ENCODE measurements at regions not wholly inside any gene's neighbourhood (a gene's known extent, or its start where the extent isn't known, plus 50 kb on each side); places are given as distances from the start of the nearest gene placed in this dataset.
"Not testable (repeated sequence)": the region's sequence is repeated elsewhere in the genome, so short reads cannot be mapped to it uniquely, and the experiment has no call there.

DNA sequence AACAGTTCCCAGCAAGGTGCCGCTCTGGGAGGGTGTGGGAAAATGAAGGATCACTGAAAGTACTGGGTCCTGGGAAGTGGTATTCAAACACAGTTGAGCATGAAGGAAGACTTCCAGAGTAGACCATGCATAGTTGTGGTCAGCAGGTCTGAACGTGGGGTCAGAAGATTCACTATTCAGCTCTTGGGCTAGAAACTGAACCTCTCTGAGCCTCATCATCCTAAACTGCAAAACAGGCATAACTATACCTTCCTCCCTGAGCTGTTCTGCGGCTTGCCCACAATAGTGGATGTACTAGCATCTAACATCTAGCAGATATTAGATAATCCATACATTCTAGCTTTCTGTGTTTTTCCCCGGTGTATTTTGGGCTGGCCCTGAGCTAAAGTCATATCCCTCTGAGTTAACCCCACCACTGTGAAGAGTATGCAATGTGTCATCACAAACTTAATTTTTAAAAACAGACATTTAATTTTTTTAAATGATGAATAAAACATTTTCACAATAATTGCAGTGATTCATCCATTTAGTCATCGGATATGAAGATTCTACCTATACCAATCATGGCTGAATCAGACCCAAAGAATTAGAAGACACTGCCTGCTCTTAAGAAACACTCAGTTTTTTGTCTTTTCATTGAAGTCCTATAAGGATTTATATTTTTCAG is 179.1 kb downstream of the BLID start:
- DNase-seq = no peak

DNA sequence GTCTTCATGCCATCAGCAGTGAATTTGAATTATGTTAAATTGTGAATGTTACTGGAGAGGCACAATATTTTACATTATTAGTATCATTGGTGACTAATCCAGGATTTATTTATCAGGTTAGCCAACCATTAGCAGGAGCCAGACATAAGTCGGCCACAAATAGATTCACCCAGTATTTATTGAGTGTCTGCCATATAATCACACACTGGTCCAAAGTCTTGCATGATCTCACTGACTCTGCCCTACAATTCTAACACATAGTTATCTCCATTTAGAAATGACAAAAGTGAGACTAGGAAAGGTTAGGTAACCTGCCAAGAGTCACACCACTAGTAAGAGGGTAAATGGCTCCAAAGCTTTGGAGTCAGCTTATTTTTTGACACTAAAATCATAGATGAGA is 179.6 kb downstream of the BLID start:
- no peak for DNase-seq

DNA sequence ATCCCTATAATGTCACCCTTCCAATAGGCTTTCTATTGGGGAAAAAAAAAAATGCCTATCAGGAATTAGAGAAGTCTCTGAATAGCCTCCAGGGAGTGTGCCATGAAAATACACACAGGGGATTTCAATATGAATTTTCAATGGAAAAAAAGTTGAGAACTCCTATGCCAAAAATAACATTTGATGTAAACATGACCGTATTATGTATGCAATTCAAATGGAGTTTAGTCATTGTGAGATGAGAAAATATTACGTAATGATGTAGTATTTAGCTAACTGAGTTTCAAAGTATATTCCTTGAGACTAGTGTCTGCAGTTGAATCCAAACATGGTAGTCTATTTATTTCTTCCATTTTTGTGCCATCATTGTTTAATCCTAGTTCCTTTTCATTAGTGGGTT is 182.3 kb downstream of the BLID start:
- no peak for DNase-seq

DNA sequence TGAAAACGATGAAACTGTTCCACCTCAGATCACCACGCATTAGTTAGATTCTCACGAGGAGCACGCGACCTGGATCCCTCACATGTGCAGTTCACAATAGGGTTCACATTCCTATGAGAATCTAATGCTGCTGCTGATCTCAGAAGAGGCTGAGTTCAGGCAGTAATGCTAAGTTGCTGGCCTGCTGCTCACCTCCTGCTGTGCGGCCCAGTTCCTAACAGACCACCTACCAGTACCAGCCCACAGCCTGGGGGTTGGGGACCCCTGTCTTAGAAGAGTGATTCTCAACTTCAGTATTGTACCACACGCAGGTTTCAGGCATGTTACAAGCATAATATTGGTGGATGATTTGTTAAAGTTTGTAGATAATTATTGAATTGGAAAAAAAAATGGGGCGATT is 182.7 kb downstream of the BLID start:
- DNase-seq = no peak

DNA sequence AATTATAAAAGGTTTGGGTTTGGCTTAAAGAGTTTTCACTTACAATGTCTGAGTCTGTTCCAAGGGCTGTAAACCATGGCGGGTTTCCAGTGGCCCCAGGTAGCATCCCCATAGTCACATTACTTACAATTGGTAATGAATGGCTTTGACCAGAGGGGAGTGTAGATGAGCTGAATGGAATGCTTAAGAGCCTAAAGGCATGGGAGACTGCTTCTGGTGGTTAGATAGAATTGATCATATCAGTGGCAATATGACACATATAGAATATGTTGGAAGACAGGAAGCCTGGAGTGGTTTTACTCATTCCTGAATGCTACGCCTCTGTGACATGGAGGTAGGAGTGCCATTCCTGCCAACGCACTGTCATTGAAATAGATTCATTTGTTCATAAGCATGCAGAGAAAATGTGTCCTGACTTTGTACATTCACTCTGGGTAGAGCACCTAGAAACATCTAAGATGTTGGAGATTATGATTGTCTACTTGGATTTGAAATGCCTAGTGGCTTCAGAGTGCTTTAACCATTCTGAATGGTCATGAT is 183.3 kb downstream of the BLID start:
- no peak for DNase-seq

DNA sequence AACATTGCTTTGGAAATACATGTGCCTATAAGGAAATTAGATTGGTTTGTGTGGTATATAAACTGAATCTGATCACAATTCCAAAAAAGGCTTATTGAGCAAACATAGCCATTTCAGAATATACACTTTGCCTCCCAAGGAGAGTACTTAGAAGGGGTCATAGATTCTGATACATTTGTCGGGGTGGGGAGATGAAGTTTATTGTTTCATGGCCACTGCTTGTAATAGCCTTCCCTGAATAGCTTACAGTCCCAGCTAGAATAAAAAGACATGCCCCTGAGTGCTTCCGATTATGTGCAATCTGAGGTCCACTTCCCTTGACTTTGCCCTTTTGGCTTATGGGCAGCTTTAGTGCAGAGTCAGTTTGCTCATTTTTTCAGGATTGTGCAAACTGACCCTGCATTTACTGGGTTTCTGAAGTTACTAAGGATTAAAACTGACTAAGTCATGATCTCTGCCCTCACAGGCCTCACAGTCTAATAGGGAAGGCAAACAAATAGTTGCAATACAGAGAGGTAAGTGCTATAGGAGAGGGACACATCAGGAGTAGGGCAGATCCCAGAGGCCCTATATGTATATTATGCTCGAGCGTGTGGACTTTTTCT is 184.2 kb downstream of the BLID start:
- no peak for DNase-seq

DNA sequence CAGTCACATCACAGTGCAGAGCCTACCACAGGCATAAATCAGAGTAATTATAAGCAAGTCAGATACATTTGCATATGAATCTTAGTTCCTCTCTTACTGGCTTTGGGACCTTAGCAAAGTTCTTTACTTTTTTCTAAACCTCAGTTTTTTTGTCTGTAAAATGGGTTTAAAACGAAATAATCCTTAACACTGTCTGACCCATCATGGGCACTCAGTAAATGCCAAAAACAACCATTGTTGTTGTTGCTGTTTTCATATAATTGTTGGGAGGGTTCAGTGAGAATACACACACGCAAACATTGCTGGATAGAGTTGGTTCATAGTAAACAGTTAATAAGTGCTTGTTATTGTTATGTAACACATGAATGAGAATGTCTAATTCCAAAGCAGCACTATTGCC is 184.9 kb downstream of the BLID start:
- DNase-seq = no peak

DNA sequence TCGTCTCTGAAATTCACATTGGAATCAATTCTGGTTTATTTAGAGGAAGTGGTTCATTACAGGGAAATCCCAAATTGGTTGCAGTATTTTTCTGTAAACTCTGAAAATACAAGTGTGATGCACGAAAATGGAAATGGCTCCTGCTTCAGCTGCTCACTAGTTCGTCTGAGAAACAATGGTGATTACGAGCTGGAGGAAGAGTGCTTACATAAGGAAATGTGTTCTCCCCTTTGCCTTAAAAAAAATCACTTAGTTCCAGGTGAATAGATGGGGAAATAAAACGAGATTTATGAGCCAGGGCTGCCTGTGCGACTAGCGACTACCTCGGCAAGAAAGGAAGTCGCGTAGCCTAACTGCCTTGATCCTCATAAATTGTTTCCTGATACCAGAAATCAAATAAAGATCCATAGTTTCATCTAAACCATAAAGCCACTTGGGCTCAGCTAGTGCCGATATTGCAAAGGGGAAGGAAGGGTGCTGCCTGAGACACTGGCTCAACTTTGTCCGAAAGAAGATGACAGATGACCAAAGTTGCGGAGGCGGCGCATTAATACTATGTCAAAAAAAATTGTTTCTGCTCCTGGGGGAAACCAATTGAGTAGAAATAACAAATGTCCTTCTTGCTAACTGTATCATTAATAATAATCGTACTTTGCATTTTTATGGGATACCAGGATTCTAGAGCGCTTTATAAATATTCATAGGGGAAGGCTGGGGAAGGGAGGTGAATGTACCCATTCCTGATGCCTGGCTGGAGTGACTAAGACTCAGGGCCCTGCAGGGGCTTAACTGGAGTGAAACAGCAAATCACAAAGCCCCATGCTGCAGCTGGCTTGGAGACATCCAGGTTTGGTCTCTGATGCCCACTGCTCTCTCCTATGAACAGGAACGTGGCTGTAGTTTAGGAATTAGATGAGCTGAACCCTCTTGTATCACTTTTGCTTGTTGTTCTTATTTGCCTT is 185.7 kb downstream of the BLID start:
- DNase-seq = no peak

DNA sequence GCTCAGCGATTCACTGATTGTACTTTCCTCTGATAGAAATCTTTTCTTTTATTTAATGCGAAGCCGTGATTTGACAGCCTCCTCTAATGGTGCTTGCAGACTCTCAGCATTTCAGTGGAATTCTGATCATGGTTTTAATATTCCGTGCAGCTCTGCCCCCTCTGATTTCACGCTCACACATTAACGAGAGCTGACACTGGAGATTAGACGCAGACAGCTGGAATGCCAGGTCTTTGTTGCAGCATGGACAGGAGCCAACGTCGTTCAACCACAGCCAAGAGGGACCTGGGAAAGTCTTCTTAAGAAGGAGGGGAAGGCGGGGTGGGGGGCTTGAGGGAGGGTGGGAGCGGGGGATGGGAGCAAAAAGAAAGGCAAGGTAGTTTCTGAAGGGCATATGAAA is 186.4 kb downstream of the BLID start:
- DNase-seq = no peak

DNA sequence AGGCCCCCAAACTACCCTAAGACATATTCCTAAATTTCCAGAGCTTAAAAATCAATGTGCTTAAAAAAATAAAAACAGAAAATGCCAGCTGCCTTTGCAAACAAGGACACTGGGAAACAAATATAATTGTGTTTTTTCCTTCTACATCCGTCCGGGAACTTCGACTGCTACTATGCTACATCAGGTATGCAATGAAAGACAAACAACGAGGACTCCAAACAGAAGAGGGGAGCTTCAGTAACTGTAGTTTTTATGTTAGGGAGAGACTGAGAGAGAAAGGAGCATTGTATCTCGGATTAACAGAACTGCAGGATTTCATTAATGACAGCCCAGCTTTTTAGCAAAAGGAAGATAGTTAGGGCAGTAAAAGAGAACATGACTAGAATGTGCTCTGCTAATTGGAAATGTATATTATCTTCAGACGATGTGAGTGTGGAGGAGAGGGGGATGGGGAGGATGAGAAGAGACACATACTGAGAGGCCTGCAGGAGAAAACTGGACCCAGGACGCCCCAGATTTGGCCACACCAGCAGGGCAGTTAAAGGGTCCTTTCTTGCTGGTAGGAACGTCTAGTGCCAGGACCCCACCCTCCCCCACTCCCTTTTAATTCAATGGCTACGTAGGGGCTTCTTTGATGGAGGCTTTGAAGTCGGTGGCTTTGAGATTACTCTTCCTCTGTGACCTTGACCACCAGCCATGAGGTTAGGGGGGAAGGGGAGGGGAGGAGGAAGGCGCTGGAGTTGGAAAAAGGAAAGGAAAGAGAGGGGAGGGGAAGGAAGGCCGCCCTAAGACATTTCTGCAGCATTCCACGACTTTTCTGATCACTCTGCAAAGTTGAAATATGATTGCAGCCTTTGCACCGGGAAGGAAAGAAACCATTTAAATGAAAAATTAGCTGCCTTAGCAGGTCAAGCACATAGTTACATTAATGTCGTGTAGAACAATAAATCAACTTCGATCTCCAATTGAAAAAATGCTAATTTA is 187.1 kb downstream of the BLID start:
- DNase-seq = no peak

DNA sequence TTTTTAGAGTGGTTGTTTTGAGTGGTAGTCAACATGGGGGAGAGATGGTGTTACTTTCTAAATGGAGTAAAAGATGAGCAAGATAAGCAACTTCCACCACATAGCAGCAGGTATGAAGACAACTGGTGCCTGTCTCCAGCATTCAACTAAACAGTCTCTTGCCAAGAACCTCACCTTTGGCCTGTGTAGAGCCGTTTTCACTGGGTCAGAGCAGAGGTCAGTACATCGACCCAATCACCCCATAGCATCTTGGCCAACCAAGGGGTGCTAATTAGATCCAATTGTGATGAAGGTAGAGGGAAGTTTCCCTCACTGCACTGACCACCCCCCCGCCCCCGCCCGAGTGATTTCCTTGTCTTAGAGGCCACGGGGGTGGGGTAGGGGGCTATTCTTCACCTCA is 188.2 kb downstream of the BLID start:
- DNase-seq = no peak

DNA sequence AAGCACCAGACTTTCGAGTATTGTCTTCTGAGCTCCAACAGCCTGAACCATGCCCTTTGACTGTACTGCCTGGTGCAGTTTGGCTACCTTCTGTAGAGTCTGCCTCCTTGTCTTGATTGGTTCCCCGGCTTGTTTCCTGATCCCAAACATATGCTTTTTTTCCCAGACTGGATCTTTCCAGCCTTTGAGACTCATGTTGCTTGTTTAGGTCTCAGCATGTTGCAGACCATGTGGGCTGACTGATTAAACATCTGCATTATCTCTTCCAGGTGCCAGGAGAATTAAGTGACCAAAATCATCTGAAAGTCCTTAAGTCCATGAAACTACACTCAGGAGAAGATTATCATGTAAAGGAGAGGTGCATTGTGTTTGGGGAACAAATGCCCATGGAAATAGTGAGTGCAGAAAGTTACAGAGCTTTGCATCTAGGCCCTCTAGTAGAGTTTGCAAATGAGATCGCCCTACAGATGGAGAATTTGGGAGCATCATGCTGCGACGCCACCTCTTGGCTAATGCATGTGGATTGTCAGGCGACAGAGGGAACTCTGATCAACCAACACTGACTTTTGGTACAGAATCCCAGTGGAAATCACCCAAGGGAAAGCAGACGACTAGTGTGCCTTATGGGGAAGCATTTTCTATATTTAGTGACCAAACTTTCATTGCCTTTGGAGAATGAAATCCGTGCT is 188.8 kb downstream of the BLID start:
- DNase-seq = no peak

DNA sequence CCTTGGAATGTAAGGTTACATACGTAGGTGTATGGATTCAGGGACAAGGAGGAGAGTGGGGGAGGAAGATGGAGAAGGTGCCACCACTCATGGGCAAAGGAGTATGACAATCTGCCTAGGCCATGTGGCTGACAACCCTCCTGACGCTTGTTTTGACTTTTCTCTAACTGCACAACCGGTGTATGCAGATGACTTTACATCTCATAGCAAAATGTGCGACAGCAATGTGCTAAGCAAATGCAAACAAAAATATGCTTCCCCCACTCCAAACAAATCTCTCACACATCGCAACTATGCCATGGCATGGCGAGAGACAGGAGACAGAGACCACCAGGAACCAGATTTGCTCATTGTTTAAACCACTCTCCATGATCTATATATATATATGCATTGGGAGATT is 191.8 kb downstream of the BLID start:
- DNase-seq = no peak

DNA sequence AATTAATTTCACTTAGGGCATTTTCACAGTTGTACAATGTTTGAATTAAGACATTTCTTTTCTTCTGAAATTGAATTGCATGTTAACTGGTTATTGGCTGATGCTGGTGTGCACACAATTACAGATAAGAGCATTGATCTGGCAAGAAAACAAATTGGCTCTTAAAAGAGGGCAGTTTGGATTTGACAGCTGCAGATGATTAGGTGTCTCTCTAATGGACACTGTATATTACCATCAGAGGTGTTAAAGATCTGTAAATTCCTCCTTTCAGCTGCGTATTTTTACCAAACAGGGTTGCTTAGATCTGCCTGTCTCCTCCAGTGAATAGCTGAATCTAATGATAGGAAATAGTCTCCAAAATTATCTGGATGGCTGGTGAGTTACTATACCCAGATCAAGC is 198.5 kb downstream of the BLID start:
- no peak for DNase-seq

DNA sequence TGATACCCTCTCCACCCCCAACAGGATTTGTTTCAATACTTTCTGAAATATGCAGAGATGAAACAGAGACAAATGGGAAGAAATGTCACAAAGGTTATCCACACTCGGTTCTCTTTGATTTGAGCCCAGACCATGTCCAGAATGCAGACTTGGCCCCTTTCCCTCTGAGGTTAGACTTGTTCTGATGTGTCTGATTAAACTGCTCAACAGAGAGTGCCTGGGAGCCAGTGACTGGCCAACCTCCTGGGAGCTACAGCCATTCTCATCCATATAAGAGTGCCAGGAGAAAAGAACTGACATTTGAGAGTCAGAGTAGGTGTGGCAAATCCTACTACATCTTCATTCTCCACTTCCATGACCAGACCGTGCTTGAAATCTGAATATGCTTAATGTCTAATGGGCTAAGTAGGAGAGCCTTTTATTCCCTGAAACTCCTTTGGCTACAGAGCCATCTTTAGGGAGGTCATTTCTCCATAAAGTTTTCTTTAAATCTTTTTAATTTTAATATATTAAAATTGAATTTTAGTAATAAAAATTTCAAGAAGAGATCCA is 201.4 kb downstream of the BLID start:
- no peak for DNase-seq

DNA sequence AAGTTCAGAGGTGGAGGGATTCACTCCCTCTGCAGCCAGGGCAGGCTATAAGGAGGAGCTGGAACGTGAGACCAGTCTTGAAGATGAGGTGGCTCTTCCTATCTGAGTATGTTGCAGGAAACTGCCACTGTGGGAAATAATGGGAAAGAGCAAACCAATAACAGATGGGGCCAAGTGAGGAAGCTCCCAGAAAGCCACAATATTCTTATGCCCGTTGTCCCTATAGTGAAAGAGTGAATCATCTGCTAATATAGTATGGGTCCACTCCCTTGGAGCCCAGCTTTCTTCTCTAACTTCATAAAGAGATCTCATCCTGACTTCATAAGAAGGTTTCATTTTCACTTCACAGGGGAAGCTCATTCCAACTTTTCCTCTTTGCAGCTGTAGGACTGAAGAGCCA is 206.4 kb downstream of the BLID start:
- no peak for DNase-seq

DNA sequence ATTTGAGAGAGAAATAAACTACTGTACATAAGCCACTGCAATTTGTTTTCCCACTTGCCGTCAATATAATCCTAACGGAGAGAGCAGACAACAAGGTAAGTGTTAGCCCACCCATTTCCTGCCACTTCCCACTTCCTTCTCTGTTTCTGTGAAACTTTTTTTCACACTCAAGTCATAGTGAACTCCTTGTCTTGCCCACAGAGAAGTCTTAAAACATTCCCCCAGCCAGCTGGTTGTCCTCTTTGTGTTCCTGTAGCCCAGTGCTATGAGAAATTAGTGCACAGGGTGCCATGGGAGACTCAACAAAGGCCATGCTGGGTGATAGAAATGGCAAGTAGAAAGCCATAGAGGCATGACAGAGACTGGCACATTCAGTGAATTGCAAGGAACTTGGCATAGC is 208.6 kb downstream of the BLID start:
- no peak for DNase-seq

DNA sequence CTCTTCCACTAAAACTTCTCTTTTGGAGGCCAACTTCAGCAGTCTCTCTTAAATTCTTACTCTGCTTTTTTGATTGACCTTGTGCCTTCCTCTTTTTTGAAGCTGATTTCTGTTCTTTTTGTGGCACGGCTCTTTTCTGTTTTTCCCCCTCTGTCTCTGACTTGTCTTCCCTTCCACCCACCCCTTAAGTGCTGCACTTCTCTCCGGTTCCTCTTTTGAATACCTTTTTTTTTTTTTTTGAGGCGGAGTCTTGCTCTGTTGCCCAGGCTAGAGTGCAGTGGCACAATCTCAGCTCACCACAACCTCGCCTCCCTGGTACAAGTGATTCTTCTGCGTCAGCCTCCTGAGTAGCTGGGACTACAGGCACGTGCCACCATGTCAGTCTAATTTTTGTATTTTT is 211.9 kb downstream of the BLID start:
- DNase-seq = no peak

DNA sequence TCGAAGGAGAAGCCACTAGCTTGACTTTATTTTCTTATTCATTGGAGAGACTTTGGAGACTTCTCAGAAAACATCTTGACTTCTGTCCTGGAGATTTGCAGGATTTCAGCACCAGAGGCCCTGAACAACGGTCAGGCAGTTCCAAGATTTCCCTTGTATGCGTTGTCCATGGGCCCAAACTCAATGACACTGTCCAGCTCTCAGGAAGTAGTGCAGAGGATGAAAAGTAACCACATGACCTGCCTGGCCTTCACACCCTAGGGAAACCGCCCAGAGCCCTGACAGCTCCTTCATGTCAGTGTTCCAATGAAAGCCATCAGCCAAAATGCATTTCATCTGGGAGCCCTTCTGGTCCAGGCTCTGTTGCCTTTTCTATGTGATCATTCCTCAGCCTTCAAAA is 214.1 kb downstream of the BLID start:
- DNase-seq = no peak

DNA sequence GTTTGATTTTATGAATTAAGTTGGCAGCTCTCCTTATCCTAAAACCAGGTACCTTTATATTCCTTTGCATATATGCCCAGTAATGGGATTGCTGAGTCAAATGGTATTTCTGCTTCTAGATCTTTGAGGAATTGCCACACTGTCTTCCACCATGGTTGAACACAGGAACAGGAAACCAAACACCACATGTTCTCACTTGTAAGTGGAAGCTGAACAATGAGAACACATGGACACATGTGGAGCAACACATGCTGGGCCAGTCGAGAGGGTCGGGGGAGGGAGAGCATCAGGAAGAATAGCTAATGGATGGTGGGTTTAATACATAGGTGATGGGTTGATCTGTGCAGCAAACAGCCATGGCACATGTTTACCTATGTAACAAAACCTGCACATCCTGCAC is 214.6 kb downstream of the BLID start:
- DNase-seq = not testable (repeated sequence)

DNA sequence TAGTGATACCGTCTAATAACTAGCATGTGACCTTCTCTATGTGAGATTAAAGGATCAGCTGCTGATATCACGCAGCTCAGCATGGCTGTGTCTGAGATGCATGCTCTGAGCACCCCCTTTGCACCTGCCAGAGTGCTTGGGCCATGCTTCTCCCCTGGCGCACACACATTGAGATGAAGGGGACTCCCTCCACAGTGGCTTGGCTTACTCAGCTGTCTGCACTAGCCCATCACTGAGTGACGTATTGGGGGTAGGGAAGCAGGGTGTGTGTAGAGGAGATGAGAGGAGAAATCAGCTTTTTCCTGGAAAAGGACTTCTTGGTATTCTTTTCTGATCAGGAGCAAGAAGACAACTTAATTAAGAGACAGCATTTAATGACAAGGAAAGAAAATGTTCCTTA is 216.5 kb downstream of the BLID start:
- DNase-seq = no peak

DNA sequence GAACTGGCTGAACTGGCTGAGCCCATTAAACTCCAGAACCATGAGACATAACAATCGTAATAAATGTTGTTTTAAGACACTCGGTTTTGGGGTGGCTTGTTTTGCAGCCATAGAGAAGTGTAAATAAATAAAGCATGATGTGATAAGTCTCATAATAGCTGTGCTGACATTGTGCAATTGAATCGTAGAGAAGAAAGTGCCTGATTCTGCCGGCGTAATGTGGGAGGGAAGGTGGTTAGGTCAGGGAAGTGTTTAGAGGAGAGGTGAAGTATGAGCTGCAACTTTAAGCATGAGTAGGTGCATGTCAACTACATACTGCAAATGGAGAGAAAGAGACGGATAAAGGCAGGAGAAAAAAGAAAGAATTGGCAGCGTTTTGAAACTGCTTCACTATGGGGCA is 217.1 kb downstream of the BLID start:
- no peak for DNase-seq
